Gastrocnemius medialis (tissue), 4 donors: ENCODE measurements at regions not wholly inside any gene's neighbourhood (a gene's known extent, or its start where the extent isn't known, plus 50 kb on each side); places are given as distances from the start of the nearest gene placed in this dataset.

Source experiments
- CTCF ChIP-seq, 5 experiments: fragments of 450-650 bp in 3 of 5; fragments of 200-600 bp in 2 of 5; sonication (generic) in 2 of 5; IDR thresholded peaks in 4 of 5; conservative IDR thresholded peaks in 1 of 5; 1 replicate in 4 of 5; 2 replicates in 1 of 5; pipeline ENCODE4 v1.5.1; 2016 to 2019; ENCODE audit warnings: antibody characterized with exemption in 5 of 5, mild to moderate bottlenecking in 3 of 5, moderate library complexity in 3 of 5
- POLR2A ChIP-seq, 2 donors: fragments of 450-650 bp; IDR thresholded peaks; one replicate each; pipeline ENCODE4 v1.6.1; 2017; ENCODE audit warnings: antibody characterized with exemption in 2 of 2, mild to moderate bottlenecking in 2 of 2, moderate library complexity in 2 of 2

- no peak for TF ChIP-seq POLR2A (IDR thresholded peaks at IDR 0.05)
- no peak for TF ChIP-seq CTCF (IDR thresholded peaks at IDR 0.05 in 4 of 5, conservative IDR thresholded peaks at IDR 0.05 in 1 of 5)
These were observed 134.4 kb upstream of the GRIP1 start for GRCh38 chr12:66813137-66813892.
